ENCODE measurements at regions not wholly inside any gene's neighbourhood (a gene's known extent, or its start where the extent isn't known, plus 50 kb on each side); places are given as distances from the start of the nearest gene placed in this dataset.

DNA sequence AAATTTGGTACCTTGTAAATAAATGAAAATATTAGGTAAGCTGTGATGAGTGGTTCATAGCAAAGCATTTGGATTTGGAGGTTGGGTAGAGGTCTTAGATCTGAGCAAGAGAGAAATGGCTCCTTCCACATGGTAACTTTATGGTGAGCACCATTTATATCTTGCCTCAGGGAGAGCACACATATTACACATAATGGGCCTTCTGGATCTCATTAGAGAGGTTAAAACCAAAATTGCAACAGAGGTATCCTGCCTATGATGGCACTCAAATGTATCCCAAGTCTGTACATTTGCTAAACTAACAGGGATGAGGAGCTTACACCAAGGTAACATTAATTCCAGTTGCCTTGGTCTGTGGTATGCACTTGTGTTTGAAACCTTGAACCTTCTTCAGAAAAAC is 87.1 kb upstream of the PUDP start:
- no peak overlapping the region for H3K27ac ChIP-seq (replicated peaks)
- DNase-seq (ENCODE audit: low read depth in 1 of 2, low spot score in 1 of 2): no peak
- no peaks in the 10 kb centered on the region for H3K27me3 ChIP-seq (ENCODE audit: insufficient read depth, poor library complexity, severe bottlenecking)
- TF ChIP-seq SPI1 (IDR thresholded peaks at IDR 0.05; ENCODE audit: borderline replicate concordance, low read depth) (no peak), GABPA (IDR thresholded peaks at IDR 0.05; ENCODE audit: low read depth) (no peak), POLR2AphosphoS5 (IDR thresholded peaks at IDR 0.05; ENCODE audit: low read depth) (no peak)
- TF ChIP-seq, protein P1, sequence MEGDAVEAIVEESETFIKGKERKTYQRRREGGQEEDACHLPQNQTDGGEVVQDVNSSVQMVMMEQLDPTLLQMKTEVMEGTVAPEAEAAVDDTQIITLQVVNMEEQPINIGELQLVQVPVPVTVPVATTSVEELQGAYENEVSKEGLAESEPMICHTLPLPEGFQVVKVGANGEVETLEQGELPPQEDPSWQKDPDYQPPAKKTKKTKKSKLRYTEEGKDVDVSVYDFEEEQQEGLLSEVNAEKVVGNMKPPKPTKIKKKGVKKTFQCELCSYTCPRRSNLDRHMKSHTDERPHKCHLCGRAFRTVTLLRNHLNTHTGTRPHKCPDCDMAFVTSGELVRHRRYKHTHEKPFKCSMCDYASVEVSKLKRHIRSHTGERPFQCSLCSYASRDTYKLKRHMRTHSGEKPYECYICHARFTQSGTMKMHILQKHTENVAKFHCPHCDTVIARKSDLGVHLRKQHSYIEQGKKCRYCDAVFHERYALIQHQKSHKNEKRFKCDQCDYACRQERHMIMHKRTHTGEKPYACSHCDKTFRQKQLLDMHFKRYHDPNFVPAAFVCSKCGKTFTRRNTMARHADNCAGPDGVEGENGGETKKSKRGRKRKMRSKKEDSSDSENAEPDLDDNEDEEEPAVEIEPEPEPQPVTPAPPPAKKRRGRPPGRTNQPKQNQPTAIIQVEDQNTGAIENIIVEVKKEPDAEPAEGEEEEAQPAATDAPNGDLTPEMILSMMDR (IDR thresholded peaks at IDR 0.05; ENCODE audit: insufficient read depth, low read length): no peak
- TF ChIP-seq, protein P2, sequence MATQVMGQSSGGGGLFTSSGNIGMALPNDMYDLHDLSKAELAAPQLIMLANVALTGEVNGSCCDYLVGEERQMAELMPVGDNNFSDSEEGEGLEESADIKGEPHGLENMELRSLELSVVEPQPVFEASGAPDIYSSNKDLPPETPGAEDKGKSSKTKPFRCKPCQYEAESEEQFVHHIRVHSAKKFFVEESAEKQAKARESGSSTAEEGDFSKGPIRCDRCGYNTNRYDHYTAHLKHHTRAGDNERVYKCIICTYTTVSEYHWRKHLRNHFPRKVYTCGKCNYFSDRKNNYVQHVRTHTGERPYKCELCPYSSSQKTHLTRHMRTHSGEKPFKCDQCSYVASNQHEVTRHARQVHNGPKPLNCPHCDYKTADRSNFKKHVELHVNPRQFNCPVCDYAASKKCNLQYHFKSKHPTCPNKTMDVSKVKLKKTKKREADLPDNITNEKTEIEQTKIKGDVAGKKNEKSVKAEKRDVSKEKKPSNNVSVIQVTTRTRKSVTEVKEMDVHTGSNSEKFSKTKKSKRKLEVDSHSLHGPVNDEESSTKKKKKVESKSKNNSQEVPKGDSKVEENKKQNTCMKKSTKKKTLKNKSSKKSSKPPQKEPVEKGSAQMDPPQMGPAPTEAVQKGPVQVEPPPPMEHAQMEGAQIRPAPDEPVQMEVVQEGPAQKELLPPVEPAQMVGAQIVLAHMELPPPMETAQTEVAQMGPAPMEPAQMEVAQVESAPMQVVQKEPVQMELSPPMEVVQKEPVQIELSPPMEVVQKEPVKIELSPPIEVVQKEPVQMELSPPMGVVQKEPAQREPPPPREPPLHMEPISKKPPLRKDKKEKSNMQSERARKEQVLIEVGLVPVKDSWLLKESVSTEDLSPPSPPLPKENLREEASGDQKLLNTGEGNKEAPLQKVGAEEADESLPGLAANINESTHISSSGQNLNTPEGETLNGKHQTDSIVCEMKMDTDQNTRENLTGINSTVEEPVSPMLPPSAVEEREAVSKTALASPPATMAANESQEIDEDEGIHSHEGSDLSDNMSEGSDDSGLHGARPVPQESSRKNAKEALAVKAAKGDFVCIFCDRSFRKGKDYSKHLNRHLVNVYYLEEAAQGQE (IDR thresholded peaks at IDR 0.05; ENCODE audit: insufficient replicate concordance, low read depth): no peak
- no peak overlapping the region for H3K4me3 ChIP-seq (replicated peaks; ENCODE audit: insufficient read depth, low read length)

DNA sequence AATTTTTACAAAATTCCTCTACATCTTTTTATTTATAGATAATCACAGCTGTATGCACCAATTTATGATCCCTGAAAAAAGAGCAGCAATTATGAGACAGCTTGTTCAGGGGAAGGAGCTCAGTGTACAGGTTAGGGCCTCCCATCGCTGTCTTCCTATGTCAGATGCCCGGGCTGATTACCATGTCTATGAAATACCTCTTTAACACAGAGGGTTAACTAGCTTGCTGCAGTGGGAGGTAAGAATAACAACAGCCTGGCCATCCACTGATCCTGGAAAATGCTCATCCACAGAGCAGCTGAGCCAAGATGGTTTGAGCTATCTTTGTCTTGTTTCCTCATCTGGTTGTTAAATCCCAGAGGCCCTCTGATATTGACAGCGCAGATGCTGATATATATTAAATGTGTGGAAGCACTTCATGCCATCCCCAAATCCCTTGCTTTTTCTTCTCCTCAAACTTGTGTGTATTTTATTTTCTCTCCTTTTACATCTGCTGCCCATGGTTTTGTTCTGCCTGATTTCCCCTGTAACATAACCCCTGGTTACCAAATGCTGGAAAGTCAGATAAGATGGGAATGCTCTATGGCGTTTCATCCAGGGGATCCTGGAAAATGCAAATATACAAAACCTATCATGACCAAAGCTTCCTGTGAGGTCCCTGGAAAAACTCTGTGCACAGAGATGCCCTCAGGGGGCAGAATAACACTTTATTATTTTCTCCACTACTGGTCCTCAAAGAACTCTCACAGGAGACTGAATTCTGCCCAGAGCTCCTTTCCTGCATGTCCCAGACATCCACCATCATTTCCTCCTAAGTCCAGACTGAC is 85.8 kb upstream of the PUDP start:
- Histone ChIP-seq H3K27ac (replicated peaks) (no peak overlapping the region), H3K27me3 (ENCODE audit: insufficient read depth, poor library complexity, severe bottlenecking) (no peaks in the 10 kb centered on the region), H3K4me3 (replicated peaks; ENCODE audit: insufficient read depth, low read length) (no peak overlapping the region)
- no peak for TF ChIP-seq GABPA (IDR thresholded peaks at IDR 0.05; ENCODE audit: low read depth)
- TF ChIP-seq, protein P2 (IDR thresholded peaks at IDR 0.05; ENCODE audit: insufficient replicate concordance, low read depth): no peak
- TF ChIP-seq, protein P1 (IDR thresholded peaks at IDR 0.05; ENCODE audit: insufficient read depth, low read length): no peak
- no peak for TF ChIP-seq SPI1 (IDR thresholded peaks at IDR 0.05; ENCODE audit: borderline replicate concordance, low read depth)
- no peak for TF ChIP-seq POLR2AphosphoS5 (IDR thresholded peaks at IDR 0.05; ENCODE audit: low read depth)
- DNase-seq (ENCODE audit: low read depth in 1 of 2, low spot score in 1 of 2): no peak

DNA sequence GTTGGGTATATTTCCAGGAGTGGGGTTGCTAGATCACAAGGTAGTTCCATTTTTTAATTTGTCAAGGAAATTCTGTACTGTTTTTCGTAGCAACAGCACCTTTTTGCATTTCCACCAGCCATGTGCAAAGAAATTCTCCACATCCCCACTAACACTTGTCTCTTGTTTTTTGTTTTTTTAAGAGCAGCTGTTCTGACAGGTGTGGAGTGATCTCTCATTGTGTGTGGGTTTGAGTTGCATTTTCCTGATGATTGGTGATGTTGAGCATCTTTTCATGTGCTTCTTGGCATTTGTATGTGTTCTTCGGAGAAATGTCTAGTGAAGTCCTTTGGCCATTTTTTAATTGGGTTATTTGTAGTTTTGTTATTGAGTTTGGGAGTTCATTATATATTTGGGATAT is 80.3 kb upstream of the PUDP start:
- TF ChIP-seq, protein P1 (IDR thresholded peaks at IDR 0.05; ENCODE audit: insufficient read depth, low read length): no peak
- no peaks in the 10 kb centered on the region for H3K27me3 ChIP-seq (ENCODE audit: insufficient read depth, poor library complexity, severe bottlenecking)
- no peak for DNase-seq (ENCODE audit: low read depth in 1 of 2, low spot score in 1 of 2)
- H3K27ac ChIP-seq (replicated peaks): no peak overlapping the region
- no peak overlapping the region for H3K4me3 ChIP-seq (replicated peaks; ENCODE audit: insufficient read depth, low read length)

DNA sequence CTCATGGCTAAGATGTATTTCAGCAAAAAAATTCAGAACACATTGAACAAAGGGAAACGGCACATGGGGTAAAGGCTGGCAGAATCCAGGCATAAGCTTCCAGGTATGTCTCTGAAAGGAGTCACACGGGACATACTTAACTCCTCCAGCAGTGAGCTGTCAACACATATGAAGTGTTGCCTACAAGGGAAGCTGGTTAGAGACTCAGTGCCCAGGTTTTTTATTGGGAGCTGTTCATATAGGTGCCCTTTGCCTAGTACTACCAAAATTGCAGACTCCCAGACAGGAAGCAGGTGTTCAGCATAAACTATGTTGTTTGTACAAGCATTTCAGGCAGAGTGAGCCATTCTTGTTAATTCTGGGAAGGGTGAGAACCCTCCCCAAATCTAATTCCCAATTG is 77.4 kb upstream of the PUDP start:
- Histone ChIP-seq H3K4me3 (replicated peaks; ENCODE audit: insufficient read depth, low read length) (no peak overlapping the region), H3K27me3 (ENCODE audit: insufficient read depth, poor library complexity, severe bottlenecking) (no peaks in the 10 kb centered on the region), H3K27ac (replicated peaks) (no peak overlapping the region)
- TF ChIP-seq GABPA (IDR thresholded peaks at IDR 0.05; ENCODE audit: low read depth): no peak
- DNase-seq (ENCODE audit: low read depth in 1 of 2, low spot score in 1 of 2): no peak
